ENCODE measurements at regions not wholly inside any gene's neighbourhood (a gene's known extent, or its start where the extent isn't known, plus 50 kb on each side); places are given as distances from the start of the nearest gene placed in this dataset.

GRCh38 chr4:85291226-85291625 is 183.7 kb upstream of the ARHGAP24 start:
- TF ChIP-seq, protein P1, sequence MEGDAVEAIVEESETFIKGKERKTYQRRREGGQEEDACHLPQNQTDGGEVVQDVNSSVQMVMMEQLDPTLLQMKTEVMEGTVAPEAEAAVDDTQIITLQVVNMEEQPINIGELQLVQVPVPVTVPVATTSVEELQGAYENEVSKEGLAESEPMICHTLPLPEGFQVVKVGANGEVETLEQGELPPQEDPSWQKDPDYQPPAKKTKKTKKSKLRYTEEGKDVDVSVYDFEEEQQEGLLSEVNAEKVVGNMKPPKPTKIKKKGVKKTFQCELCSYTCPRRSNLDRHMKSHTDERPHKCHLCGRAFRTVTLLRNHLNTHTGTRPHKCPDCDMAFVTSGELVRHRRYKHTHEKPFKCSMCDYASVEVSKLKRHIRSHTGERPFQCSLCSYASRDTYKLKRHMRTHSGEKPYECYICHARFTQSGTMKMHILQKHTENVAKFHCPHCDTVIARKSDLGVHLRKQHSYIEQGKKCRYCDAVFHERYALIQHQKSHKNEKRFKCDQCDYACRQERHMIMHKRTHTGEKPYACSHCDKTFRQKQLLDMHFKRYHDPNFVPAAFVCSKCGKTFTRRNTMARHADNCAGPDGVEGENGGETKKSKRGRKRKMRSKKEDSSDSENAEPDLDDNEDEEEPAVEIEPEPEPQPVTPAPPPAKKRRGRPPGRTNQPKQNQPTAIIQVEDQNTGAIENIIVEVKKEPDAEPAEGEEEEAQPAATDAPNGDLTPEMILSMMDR (IDR thresholded peaks at IDR 0.05): no peak
- TF ChIP-seq POLR2A (IDR thresholded peaks at IDR 0.05): no peak

Measured in stomach (tissue), 4 donors.